Neural progenitor cell (in vitro differentiated cells): ENCODE measurements at regions not wholly inside any gene's neighbourhood (a gene's known extent, or its start where the extent isn't known, plus 50 kb on each side); places are given as distances from the start of the nearest gene placed in this dataset.

Source experiments
- CTCF ChIP-seq: fragments of 200-600 bp; sonication (generic); IDR thresholded peaks from 2 replicates; pipeline ENCODE4 v1.5.1; 2017; ENCODE audit warnings: antibody characterized with exemption, mild to moderate bottlenecking
- EZH2 ChIP-seq: fragments of 200-600 bp; sonication (generic); IDR thresholded peaks from 2 replicates; pipeline ENCODE4 v1.6.1; 2017; ENCODE audit warnings: antibody characterized with exemption, mild to moderate bottlenecking, moderate library complexity

- TF ChIP-seq CTCF (no peak), EZH2 (no peak)
Measured at GRCh38 chr2:217459680-217460405, 543.0 kb downstream of the TNS1 start.
